ENCODE measurements at regions not wholly inside any gene's neighbourhood (a gene's known extent, or its start where the extent isn't known, plus 50 kb on each side); places are given as distances from the start of the nearest gene placed in this dataset.

DNA sequence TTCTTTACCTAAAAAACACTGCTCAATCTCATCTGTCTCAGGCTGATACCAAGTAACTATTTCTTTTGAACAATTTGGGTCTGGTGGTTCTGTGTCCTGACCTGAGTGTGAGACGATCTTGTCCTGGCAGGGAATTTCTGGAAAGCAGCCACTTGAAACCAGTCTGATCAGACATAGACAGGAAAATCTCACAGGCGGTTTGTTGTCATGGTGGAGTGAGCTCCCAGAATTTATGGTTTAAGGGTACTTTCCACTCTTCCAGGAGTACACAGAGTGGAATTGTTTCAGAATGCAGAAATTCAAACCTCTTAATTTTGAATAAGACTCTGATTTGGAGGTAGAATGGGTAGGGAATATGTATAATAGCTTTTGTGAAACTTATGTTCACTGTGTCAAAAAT, 268.2 kb downstream of the ISL1 start:
- no peak for TF ChIP-seq POLR2A (IDR thresholded peaks at IDR 0.05)
- TF ChIP-seq, protein P1, sequence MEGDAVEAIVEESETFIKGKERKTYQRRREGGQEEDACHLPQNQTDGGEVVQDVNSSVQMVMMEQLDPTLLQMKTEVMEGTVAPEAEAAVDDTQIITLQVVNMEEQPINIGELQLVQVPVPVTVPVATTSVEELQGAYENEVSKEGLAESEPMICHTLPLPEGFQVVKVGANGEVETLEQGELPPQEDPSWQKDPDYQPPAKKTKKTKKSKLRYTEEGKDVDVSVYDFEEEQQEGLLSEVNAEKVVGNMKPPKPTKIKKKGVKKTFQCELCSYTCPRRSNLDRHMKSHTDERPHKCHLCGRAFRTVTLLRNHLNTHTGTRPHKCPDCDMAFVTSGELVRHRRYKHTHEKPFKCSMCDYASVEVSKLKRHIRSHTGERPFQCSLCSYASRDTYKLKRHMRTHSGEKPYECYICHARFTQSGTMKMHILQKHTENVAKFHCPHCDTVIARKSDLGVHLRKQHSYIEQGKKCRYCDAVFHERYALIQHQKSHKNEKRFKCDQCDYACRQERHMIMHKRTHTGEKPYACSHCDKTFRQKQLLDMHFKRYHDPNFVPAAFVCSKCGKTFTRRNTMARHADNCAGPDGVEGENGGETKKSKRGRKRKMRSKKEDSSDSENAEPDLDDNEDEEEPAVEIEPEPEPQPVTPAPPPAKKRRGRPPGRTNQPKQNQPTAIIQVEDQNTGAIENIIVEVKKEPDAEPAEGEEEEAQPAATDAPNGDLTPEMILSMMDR (IDR thresholded peaks at IDR 0.05) = no peak
